HG03139 (cell line): ENCODE measurements at regions not wholly inside any gene's neighbourhood (a gene's known extent, or its start where the extent isn't known, plus 50 kb on each side); places are given as distances from the start of the nearest gene placed in this dataset.

ENCODE experiments used
- ATAC-seq: cut with Tn5 transposase; IDR thresholded peaks from one replicate; pipeline ENCODE4 v1.9.1; 2021; ENCODE audit not compliant: unreplicated experiment

GRCh38 chr12:31783996-31784645 lies 55.3 kb upstream of the AMN1 start:
- no peak for ATAC-seq

- no peak for ATAC-seq
These were observed 54.7 kb upstream of the AMN1 start for GRCh38 chr12:31783556-31783955.

DNA sequence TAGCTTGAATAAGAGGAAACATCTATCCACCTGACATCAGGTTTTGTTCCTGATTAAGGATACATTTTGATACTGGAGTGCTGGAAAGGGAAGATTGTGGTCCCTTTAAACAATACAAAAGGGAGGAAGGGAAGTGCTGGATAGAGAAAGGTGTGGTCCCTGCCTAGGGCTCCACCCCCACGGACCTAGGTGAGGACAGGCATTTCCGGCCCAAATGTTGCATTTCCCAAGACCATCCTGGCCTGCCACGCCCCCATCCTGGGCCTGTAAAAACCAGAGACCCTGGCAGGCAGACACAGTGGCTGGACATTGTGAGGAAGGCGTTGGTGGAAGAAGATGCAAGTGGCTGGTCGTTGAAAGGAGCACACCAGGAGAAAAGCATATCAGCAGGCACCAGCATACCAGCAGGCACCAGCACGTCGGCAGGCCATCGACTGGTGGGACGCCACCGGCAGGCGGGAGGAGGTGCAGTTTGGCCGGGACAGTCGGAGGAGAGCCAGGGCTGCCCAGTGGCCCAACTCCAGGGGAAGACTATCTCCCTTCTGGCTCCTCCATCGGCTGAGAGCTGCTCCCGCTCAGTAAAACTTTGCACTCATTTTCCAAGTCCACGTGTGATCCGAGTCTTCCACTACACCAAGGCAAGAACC lies 53.2 kb upstream of the AMN1 start:
- no peak for ATAC-seq

DNA sequence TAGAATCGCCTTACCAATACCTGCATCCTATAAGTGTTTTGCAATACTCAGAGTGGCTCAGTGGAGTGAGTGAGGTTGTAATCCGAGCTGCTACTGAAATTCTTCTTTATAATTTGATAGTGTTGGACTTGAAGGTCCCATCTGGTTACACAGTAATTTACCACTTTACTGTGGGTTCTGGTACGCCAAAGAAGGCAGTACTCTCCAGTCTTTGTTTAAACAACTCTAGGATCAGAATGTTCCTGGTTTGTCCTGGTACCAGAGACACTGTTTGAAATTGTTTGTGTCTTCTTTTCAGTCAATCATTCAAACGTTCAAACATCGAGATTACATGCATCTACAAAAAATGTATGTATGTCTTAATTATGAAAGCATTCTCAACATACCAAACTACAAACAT lies 51.3 kb upstream of the AMN1 start:
- no peak for ATAC-seq

DNA sequence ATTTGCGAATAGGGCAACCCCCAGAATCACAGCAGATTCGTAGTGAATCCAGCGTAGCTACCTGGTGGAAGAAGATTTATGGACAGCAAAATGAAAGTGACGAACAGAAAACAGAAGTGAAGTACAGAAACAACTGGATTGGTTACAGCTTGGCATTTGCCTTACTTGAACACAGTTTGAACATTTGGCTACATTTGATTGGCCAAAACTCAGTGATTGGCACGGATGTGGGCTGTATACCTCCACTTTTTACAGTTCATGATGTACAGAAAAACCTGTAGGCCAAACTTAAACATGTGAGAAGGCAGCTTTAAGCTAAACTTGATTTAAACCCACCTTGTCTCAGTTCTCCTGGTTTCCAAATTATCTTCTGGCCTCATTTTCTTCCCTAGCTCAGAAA lies 49.9 kb upstream of the AMN1 start:
- no peak for ATAC-seq
